SH-SY5Y (cell line): ENCODE measurements at regions not wholly inside any gene's neighbourhood (a gene's known extent, or its start where the extent isn't known, plus 50 kb on each side); places are given as distances from the start of the nearest gene placed in this dataset.

Experiments
- GATA2 ChIP-seq: IDR thresholded peaks from 2 replicates; pipeline ENCODE4 v1.6.1; 2011; ENCODE audit warnings: mild to moderate bottlenecking, low read depth, low read length
- GATA3 ChIP-seq: IDR thresholded peaks from 2 replicates; pipeline ENCODE4 v1.6.1; 2011; ENCODE audit warnings: low read depth, mild to moderate bottlenecking, low read length, moderate library complexity

DNA sequence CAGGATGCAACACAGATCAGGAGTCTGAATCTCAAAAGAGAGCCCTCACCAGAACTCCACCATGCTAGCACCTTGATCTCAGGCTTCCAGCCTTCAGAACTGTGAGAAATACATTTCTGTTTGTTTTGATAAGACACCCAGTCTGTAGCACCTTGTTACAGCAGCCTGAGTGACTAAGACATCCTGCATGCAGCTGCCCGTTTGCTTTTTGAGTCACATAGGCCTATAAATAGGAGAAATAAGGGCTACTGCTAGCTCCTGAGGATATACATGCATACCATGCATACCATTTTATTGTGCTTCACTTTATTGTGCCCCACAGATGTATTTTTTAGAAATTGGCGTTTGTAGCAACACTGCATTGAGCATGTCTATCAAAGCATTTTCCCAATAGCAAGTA lies 337.8 kb downstream of the CDH2 start:
- TF ChIP-seq GATA2 (no peak), GATA3 (no peak)
